VCaP (cell line): ENCODE measurements at regions not wholly inside any gene's neighbourhood (a gene's known extent, or its start where the extent isn't known, plus 50 kb on each side); places are given as distances from the start of the nearest gene placed in this dataset.

Experiments
- H3K27ac ChIP-seq: fragments of 450-650 bp; 2 replicates; pipeline ENCODE4 v1.5.1; 2017
- CTCF ChIP-seq: fragments of 450-650 bp; conservative IDR thresholded peaks from 2 replicates; pipeline ENCODE4 v1.5.1; 2017; ENCODE audit warnings: mild to moderate bottlenecking, moderate library complexity

- no peak for TF ChIP-seq CTCF
- no peak overlapping the region for H3K27ac ChIP-seq
Observed at GRCh38 chr3:135392151-135392550, 573.4 kb upstream of the PPP2R3A start.

- H3K27ac ChIP-seq = no peak overlapping the region
- TF ChIP-seq CTCF = no peak
Observed at GRCh38 chr3:135393159-135393558, 572.4 kb upstream of the PPP2R3A start.

DNA sequence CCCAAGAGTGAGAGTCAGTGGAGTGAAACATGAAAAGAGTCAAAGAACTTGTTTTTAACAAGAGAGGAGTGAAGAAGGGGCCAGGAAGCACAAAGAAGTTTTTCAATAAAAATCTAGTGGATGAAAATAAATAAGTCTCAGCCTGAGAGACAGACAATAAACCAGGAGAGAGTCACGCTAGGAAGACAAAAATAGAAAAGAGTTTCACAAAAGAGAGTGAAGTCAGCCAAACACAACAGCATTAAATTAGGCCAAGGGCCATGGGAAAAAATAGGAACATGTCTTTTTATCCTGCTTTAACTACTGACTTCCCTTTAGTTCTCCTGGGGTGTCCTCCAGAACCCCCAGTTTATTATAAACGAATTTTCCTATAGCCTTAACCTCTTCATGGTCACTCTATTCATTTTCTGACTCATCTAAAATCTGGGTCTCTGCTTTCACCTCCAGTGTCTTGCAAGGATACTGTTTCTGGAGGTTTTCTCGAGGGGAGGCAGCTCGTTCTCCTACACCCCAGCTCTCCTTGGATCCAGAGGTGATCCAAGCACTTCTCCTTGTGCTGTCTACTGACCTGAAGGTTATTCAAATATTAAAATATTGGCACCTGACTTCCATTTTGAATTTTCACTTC is 571.5 kb upstream of the PPP2R3A start:
- no peak for TF ChIP-seq CTCF
- H3K27ac ChIP-seq = no peak overlapping the region

- TF ChIP-seq CTCF = no peak
- H3K27ac ChIP-seq = no peak overlapping the region
Observed at GRCh38 chr3:135412475-135412874, 553.1 kb upstream of the PPP2R3A start.

DNA sequence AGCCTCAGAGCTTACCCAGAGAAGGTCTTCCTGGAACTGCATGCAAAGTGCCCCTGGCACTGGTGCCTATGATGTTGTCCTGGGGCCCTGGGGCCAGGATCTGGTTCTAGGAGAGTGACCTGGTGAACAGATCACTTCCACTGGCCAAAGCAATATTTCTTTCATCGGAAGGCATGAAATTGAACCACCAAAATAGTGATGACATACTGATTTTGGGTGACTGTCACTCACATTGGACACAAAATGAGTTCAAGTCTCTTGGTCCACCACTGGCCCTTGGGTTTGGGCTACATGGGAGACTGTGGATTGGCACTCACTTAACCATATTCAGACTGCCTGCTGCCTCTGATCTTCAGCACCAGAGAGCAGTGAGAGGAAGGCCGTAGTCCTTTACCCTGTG is 549.3 kb upstream of the PPP2R3A start:
- no peak overlapping the region for H3K27ac ChIP-seq
- TF ChIP-seq CTCF = no peak

- no peak for TF ChIP-seq CTCF
- no peak overlapping the region for H3K27ac ChIP-seq
Observed at GRCh38 chr3:135419155-135419554, 546.4 kb upstream of the PPP2R3A start.

DNA sequence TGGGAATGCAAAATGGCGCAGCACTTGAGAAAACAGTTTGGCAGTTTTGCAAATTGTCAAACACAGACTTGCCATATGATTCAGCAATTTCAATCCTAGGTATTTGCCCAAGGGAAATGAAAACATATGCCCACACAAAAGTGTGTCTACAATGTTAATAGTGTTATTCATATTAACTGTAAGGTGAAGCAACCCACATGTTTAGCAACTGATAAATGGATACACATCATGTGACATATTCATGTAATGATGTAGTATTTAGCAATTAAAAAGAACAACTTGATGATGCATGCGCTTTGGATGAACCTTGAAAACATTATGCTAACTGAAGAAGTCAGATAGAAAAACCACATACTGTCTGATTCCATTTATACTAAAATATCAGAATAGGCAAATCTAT is 539.0 kb upstream of the PPP2R3A start:
- no peak overlapping the region for H3K27ac ChIP-seq
- no peak for TF ChIP-seq CTCF
